Keratinocyte (primary cell): ENCODE measurements at regions not wholly inside any gene's neighbourhood (a gene's known extent, or its start where the extent isn't known, plus 50 kb on each side); places are given as distances from the start of the nearest gene placed in this dataset.

Experiments used
- CTCF ChIP-seq, 3 experiments: IDR thresholded peaks in 1 of 3; conservative IDR thresholded peaks in 1 of 3; optimal IDR thresholded peaks in 1 of 3; 2 replicates in 2 of 3; 3 replicates in 1 of 3; pipeline versions ENCODE3 to v1.5.1; 2011; ENCODE audit warnings: low read length in 3 of 3, mild to moderate bottlenecking in 3 of 3, moderate library complexity in 2 of 3, control low read depth in 1 of 3, inconsistent platforms in 1 of 3; ENCODE audit not compliant: insufficient read depth in 2 of 3; ENCODE audit errors: extremely low read depth in 1 of 3
- EZH2 ChIP-seq: IDR thresholded peaks from one replicate; pipeline ENCODE4 v1.6.1; 2012; ENCODE audit warnings: inconsistent platforms, mild to moderate bottlenecking, low read length, moderate library complexity

DNA sequence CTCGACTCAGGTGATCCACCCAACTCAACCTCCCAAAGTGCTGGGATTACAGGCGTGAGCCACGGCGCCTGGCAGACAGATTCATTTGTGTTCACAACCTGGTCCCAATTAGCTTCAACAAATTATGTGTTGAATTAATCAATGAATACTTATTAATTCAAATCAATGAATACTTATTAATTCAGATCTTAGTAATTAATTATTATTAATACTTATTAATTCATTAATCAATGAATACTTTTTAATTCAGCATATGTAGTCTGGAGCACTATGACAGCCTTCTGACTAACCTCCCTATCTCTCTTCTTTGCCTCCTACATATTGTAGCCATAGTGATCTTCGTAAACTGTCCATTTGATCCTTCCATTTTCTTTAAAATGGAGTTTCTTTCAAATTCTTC, 56.7 kb upstream of the RBPJ start:
- no peak for TF ChIP-seq CTCF (optimal IDR thresholded peaks at IDR 0.05 in 1 of 3, IDR thresholded peaks at IDR 0.05 in 1 of 3, conservative IDR thresholded peaks at IDR 0.05 in 1 of 3; ENCODE audit: extremely low read depth in 1 of 3, insufficient read depth in 2 of 3, low read length in 3 of 3)
- no peak for TF ChIP-seq EZH2
